ENCODE measurements at regions not wholly inside any gene's neighbourhood (a gene's known extent, or its start where the extent isn't known, plus 50 kb on each side); places are given as distances from the start of the nearest gene placed in this dataset.

- no peaks in the 10 kb centered on the region for H3K4me1 ChIP-seq (ENCODE audit: control insufficient read depth, insufficient read depth, low read length)
- no peak overlapping the region for H3K4ac ChIP-seq (ENCODE audit: low read depth, low read length)
- no peak overlapping the region for H2BK120ac ChIP-seq (ENCODE audit: low read depth, low read length)
- no peak overlapping the region for H2BK5ac ChIP-seq (ENCODE audit: low read depth, low read length, poor library complexity, severe bottlenecking)
- H2BK20ac ChIP-seq (ENCODE audit: low read depth, low read length), result no peak overlapping the region
- H3K9me1 ChIP-seq (ENCODE audit: insufficient read depth, low read length), result no peaks in the 10 kb centered on the region; the same call in 1 of the 2 replicates
- intact Hi-C loops (cut with micrococcal nuclease), result no loop called here
- H3K18ac ChIP-seq (ENCODE audit: low read depth, low read length), result no peak overlapping the region
- no peak for TF ChIP-seq MXI1 (IDR thresholded peaks at IDR 0.05; ENCODE audit: borderline replicate concordance, low read depth, low read length)
- TF ChIP-seq ELK1 (IDR thresholded peaks at IDR 0.05; ENCODE audit: borderline replicate concordance, low read depth, low read length), result no peak
- TF ChIP-seq, protein P1, sequence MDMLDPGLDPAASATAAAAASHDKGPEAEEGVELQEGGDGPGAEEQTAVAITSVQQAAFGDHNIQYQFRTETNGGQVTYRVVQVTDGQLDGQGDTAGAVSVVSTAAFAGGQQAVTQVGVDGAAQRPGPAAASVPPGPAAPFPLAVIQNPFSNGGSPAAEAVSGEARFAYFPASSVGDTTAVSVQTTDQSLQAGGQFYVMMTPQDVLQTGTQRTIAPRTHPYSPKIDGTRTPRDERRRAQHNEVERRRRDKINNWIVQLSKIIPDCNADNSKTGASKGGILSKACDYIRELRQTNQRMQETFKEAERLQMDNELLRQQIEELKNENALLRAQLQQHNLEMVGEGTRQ (IDR thresholded peaks at IDR 0.05; ENCODE audit: low read depth, low read length), result no peak
- no peak for TF ChIP-seq SMC3 (IDR thresholded peaks at IDR 0.05; ENCODE audit: low read depth, low read length)
- TF ChIP-seq RFX5 (IDR thresholded peaks at IDR 0.05; ENCODE audit: low read depth, low read length), result no peak
- no peak for TF ChIP-seq RAD21 (IDR thresholded peaks at IDR 0.05; ENCODE audit: low read length)
- TF ChIP-seq RCOR1 (IDR thresholded peaks at IDR 0.05; ENCODE audit: insufficient replicate concordance, low read length), result no peak
- no peak for TF ChIP-seq BHLHE40 (IDR thresholded peaks at IDR 0.05; ENCODE audit: low read depth, low read length)
- TF ChIP-seq CHD1 (IDR thresholded peaks at IDR 0.05; ENCODE audit: low read depth, low read length), result no peak
- TF ChIP-seq MAFK (IDR thresholded peaks at IDR 0.05; ENCODE audit: low read depth, low read length), result no peak
- TF ChIP-seq POLR2A (IDR thresholded peaks at IDR 0.05; ENCODE audit: low read depth, low read length), result no peak
- H4K91ac ChIP-seq (ENCODE audit: insufficient read depth, low read depth, low read length), result no peak overlapping the region
- no peak overlapping the region for H2AFZ ChIP-seq (replicated peaks; ENCODE audit: low read length, poor library complexity)
- no CpG with 5 or more reads among the region's 2 CpGs for WGBS, 2 experiments (ENCODE audit: extremely low coverage in 2 of 2, insufficient read length in 1 of 2)
- H3K23ac ChIP-seq (ENCODE audit: low read depth, low read length), result no peak overlapping the region
- no peak overlapping the region for H3K4me2 ChIP-seq (ENCODE audit: low read depth, low read length)
- no peak overlapping the region for H3K9ac ChIP-seq (ENCODE audit: low read depth, low read length)
- H4K8ac ChIP-seq (ENCODE audit: low read depth in 2 of 2, low read length in 2 of 2), result no peak overlapping the region
- H3K27me3 ChIP-seq (ENCODE audit: control insufficient read depth, insufficient read depth, low read length), result no peaks in the 10 kb centered on the region
- H3K36me3 ChIP-seq (ENCODE audit: control insufficient read depth, insufficient read depth, low read length), result peaks cover 2% of the 10 kb centered on the region; the same call in 1 of the 2 replicates
- no peak overlapping the region for H3K14ac ChIP-seq (replicated peaks; ENCODE audit: low read depth, low read length)
- H3K9me3 ChIP-seq (ENCODE audit: control insufficient read depth, insufficient read depth, low read length), result peaks cover 14% of the 10 kb centered on the region
- no peak overlapping the region for H4K5ac ChIP-seq (ENCODE audit: low read depth, low read length)
- in situ Hi-C loops (cut with MboI; ENCODE audit: low sequenced_read_pairs), result no loop called here
- no peak for DNase-seq
- no peaks in the 10 kb centered on the region for H4K20me1 ChIP-seq (ENCODE audit: insufficient read depth, low read length)
- H2AK9ac ChIP-seq (replicated peaks; ENCODE audit: low read depth, low read length, poor library complexity), result no peak overlapping the region
- ChIA-PET POLR2A (ENCODE audit: unreplicated experiment) (no interaction called here), CTCF (no interaction called here)
- H3K56ac ChIP-seq (ENCODE audit: extremely low read depth, insufficient read depth, low read length), result no peak overlapping the region
- no peak overlapping the region for H2AK5ac ChIP-seq (ENCODE audit: low read depth, low read length)
- ATAC-seq (ENCODE audit: low read depth), result no peak
- dilution Hi-C loops (cut with HindIII; ENCODE audit: low sequenced_read_pairs, unreplicated experiment), result no loop called here
- BruUV-seq (replicated peaks), result no TSS peak
- no peak overlapping the region for H2BK15ac ChIP-seq (ENCODE audit: low read depth, low read length)
- no peak overlapping the region for H3K4me3 ChIP-seq (ENCODE audit: insufficient read depth, low read depth, low read length)
- H3K27ac ChIP-seq (ENCODE audit: insufficient read depth, low read length), result no peak overlapping the region
- peaks cover 6 to 14% of the 10 kb centered on the region in 2 experiments; a peak in 3 of 4 replicates for H3K79me1 ChIP-seq (ENCODE audit: low read depth in 1 of 2, low read length in 2 of 2)
These were observed 127.6 kb upstream of the NUDT6 start for GRCh38 chr4:123050018-123050417.
